Ovary (tissue), 3 donors: ENCODE measurements at regions not wholly inside any gene's neighbourhood (a gene's known extent, or its start where the extent isn't known, plus 50 kb on each side); places are given as distances from the start of the nearest gene placed in this dataset.

ENCODE experiments used
- EP300 ChIP-seq: sonication (generic); formaldehyde crosslinking; IDR thresholded peaks from one replicate; pipeline ENCODE4 v1.6.1; 2017; ENCODE audit warnings: antibody characterized with exemption
- TF ChIP-seq, protein P1 (sequence below), 3 donors: fragments of 450-650 bp in 2 of 3; fragments of 200-600 bp in 1 of 3; IDR thresholded peaks; one replicate each; pipeline versions ENCODE4 v1.5.1 to v1.8.0; 2016 to 2022; ENCODE audit warnings: antibody characterized with exemption in 3 of 3, mild to moderate bottlenecking in 1 of 3
- donor health status: DM: no; HTN: no; CAD: no.

GRCh38 chr1:91609551-91609950, 108.9 kb downstream of the CDC7 start:
- TF ChIP-seq, protein P1, sequence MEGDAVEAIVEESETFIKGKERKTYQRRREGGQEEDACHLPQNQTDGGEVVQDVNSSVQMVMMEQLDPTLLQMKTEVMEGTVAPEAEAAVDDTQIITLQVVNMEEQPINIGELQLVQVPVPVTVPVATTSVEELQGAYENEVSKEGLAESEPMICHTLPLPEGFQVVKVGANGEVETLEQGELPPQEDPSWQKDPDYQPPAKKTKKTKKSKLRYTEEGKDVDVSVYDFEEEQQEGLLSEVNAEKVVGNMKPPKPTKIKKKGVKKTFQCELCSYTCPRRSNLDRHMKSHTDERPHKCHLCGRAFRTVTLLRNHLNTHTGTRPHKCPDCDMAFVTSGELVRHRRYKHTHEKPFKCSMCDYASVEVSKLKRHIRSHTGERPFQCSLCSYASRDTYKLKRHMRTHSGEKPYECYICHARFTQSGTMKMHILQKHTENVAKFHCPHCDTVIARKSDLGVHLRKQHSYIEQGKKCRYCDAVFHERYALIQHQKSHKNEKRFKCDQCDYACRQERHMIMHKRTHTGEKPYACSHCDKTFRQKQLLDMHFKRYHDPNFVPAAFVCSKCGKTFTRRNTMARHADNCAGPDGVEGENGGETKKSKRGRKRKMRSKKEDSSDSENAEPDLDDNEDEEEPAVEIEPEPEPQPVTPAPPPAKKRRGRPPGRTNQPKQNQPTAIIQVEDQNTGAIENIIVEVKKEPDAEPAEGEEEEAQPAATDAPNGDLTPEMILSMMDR (IDR thresholded peaks at IDR 0.05): no peak
- no peak for TF ChIP-seq EP300
